ENCODE measurements at regions not wholly inside any gene's neighbourhood (a gene's known extent, or its start where the extent isn't known, plus 50 kb on each side); places are given as distances from the start of the nearest gene placed in this dataset.

- H3K27me3 ChIP-seq (ENCODE audit: control insufficient read depth in 2 of 2, insufficient read depth in 2 of 2, low read length in 2 of 2) = no peaks in the 10 kb centered on the region
- H2AFZ ChIP-seq (ENCODE audit: low read depth, low read length) = no peak overlapping the region
- no peak overlapping the region for H3K27ac ChIP-seq (ENCODE audit: extremely low read depth, low read depth, low read length)
- H3K4me1 ChIP-seq (replicated peaks in 1 of 2; ENCODE audit: control insufficient read depth in 2 of 2, insufficient read depth in 2 of 2, low read length in 2 of 2) = no peaks in the 10 kb centered on the region
- 0% methylated on average over 2 of the region's 2 CpGs for WGBS (ENCODE audit: insufficient coverage, low coverage, missing lambda C conversion rate)
- no peaks in the 10 kb centered on the region for H3K36me3 ChIP-seq (ENCODE audit: control insufficient read depth, insufficient read depth, low read length)
- no peaks in the 10 kb centered on the region for H3K9me3 ChIP-seq (replicated peaks; ENCODE audit: control insufficient read depth, insufficient read depth, low read depth, low read length)
- ChIA-PET CTCF (ENCODE audit: low intra/inter-chr PET ratio) (no interaction called here), POLR2A (no interaction called here)
- H3K9ac ChIP-seq (ENCODE audit: insufficient read depth in 1 of 2, low read depth in 2 of 2, low read length in 2 of 2) = no peak overlapping the region
- in situ Hi-C loops (cut with MboI) = no loop called here
- ATAC-seq (no peak), DNase-seq (ENCODE audit: extremely low read depth in 1 of 4, low spot score in 3 of 4) (no peak), FAIRE-seq (no peak)
- H3K4me3 ChIP-seq = no peak overlapping the region
- H3K4me2 ChIP-seq (ENCODE audit: insufficient read depth, low read length) = no peak overlapping the region
- H3K79me2 ChIP-seq (ENCODE audit: control insufficient read depth, insufficient read depth, low read length) = no peaks in the 10 kb centered on the region
- intact Hi-C loops (cut with micrococcal nuclease) = no loop called here
- BruUV-seq (replicated peaks) = no TSS peak
- H3K9me1 ChIP-seq (ENCODE audit: control insufficient read depth, insufficient read depth, low read length) = no peaks in the 10 kb centered on the region
- no peaks in the 10 kb centered on the region for H4K20me1 ChIP-seq (replicated peaks; ENCODE audit: control insufficient read depth, insufficient read depth, low read length)
- TF ChIP-seq GABPA (tag; conservative IDR thresholded peaks at IDR 0.05; ENCODE audit: low read depth) (no peak), JUN (IDR thresholded peaks at IDR 0.05; ENCODE audit: borderline replicate concordance, low read depth, low read length) (no peak), JUN (CRISPR knock-in tag; IDR thresholded peaks at IDR 0.05; ENCODE audit: borderline replicate concordance) (no peak), ZBTB2 (IDR thresholded peaks at IDR 0.05) (no peak), POLR2H (tag; IDR thresholded peaks at IDR 0.05; ENCODE audit: low read depth) (no peak), FOS (IDR thresholded peaks at IDR 0.05; ENCODE audit: extremely low read depth, insufficient read length) (no peak), ZNF316 (IDR thresholded peaks at IDR 0.05) (no peak), HES1 (IDR thresholded peaks at IDR 0.05; ENCODE audit: low read depth) (no peak), ZNF311 (CRISPR knock-in tag; IDR thresholded peaks at IDR 0.05) (no peak), STAT5A (IDR thresholded peaks at IDR 0.05; ENCODE audit: borderline replicate concordance, low read length) (no peak), MAFK (IDR thresholded peaks at IDR 0.05; ENCODE audit: low read length) (no peak), NEUROD1 (IDR thresholded peaks at IDR 0.05; ENCODE audit: borderline replicate concordance, low read depth, low read length, partially characterized antibody) (no peak), RERE (CRISPR knock-in tag; IDR thresholded peaks at IDR 0.05; ENCODE audit: borderline replicate concordance) (no peak), TCF7 (IDR thresholded peaks at IDR 0.05; ENCODE audit: borderline replicate concordance) (no peak), ILK (tag; IDR thresholded peaks at IDR 0.05; ENCODE audit: borderline replicate concordance, low read depth) (no peak)
- TF ChIP-seq, protein P1, sequence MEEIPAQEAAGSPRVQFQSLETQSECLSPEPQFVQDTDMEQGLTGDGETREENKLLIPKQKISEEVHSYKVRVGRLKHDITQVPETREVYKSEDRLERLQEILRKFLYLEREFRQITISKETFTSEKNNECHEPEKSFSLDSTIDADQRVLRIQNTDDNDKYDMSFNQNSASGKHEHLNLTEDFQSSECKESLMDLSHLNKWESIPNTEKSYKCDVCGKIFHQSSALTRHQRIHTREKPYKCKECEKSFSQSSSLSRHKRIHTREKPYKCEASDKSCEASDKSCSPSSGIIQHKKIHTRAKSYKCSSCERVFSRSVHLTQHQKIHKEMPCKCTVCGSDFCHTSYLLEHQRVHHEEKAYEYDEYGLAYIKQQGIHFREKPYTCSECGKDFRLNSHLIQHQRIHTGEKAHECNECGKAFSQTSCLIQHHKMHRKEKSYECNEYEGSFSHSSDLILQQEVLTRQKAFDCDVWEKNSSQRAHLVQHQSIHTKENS (CRISPR knock-in tag; IDR thresholded peaks at IDR 0.05) = no peak
These were observed 230.0 kb downstream of the SPANXN3 start for GRCh38 chrX:143287236-143287635.
